Adrenal gland (tissue), 5 donors: ENCODE measurements at regions not wholly inside any gene's neighbourhood (a gene's known extent, or its start where the extent isn't known, plus 50 kb on each side); places are given as distances from the start of the nearest gene placed in this dataset.

Source experiments
- POLR2A ChIP-seq, 2 donors: fragments of 450-650 bp; IDR thresholded peaks; one replicate each; pipeline ENCODE4 v1.6.1; 2017; ENCODE audit warnings: antibody characterized with exemption in 2 of 2, mild to moderate bottlenecking in 2 of 2, moderate library complexity in 1 of 2
- TF ChIP-seq, protein P1 (sequence below), 6 experiments: fragments of 450-650 bp in 4 of 6; fragments of 200-600 bp in 2 of 6; sonication (generic) in 1 of 6; IDR thresholded peaks; 1 replicate in 5 of 6; 2 replicates in 1 of 6; pipeline versions ENCODE4 v1.5.1 to v1.8.0; 2016 to 2021; ENCODE audit warnings: antibody characterized with exemption in 6 of 6, mild to moderate bottlenecking in 2 of 6, moderate library complexity in 1 of 6
- donor health status: DM: no; HTN: no; CAD: no.

DNA sequence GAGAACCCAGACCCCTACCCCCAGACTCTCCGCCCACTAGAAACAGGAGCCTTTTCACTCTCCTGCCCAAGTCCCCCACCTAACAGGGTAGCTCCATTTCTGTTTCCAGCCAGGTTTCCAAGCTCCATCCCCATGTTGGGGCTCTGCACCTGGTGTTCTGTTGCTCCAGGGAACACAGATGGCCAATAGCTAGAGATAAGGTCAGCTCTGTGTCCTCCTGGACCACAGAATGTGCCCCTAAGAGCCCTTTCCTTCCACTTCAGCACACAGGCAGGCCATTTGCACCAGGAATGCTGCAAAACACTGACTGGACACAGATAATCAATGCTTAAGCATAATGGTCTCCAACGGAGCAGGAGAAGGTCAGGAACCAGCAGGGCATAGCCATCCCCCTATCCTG lies 159.4 kb downstream of the QRSL1 start:
- TF ChIP-seq, protein P1, sequence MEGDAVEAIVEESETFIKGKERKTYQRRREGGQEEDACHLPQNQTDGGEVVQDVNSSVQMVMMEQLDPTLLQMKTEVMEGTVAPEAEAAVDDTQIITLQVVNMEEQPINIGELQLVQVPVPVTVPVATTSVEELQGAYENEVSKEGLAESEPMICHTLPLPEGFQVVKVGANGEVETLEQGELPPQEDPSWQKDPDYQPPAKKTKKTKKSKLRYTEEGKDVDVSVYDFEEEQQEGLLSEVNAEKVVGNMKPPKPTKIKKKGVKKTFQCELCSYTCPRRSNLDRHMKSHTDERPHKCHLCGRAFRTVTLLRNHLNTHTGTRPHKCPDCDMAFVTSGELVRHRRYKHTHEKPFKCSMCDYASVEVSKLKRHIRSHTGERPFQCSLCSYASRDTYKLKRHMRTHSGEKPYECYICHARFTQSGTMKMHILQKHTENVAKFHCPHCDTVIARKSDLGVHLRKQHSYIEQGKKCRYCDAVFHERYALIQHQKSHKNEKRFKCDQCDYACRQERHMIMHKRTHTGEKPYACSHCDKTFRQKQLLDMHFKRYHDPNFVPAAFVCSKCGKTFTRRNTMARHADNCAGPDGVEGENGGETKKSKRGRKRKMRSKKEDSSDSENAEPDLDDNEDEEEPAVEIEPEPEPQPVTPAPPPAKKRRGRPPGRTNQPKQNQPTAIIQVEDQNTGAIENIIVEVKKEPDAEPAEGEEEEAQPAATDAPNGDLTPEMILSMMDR (IDR thresholded peaks at IDR 0.05): no peak
- no peak for TF ChIP-seq POLR2A (IDR thresholded peaks at IDR 0.05)
